H1 (cell line): ENCODE measurements at regions not wholly inside any gene's neighbourhood (a gene's known extent, or its start where the extent isn't known, plus 50 kb on each side); places are given as distances from the start of the nearest gene placed in this dataset.

Experiments
- CEBPB ChIP-seq: IDR thresholded peaks from 2 replicates; pipeline ENCODE4 v1.6.1; 2012; ENCODE audit warnings: low read depth, low read length
- EP300 ChIP-seq, 2 experiments: IDR thresholded peaks; 1 replicate in 1 of 2; 2 replicates in 1 of 2; pipeline ENCODE4 v1.6.1; 2011 to 2012; ENCODE audit warnings: low read depth in 2 of 2, low read length in 2 of 2, mild to moderate bottlenecking in 2 of 2, borderline replicate concordance in 1 of 2, inconsistent platforms in 1 of 2, moderate library complexity in 1 of 2
- FOSL1 ChIP-seq: IDR thresholded peaks from 2 replicates; pipeline ENCODE4 v1.6.1; 2011; ENCODE audit warnings: mild to moderate bottlenecking, low read depth, low read length, moderate library complexity; ENCODE audit not compliant: insufficient read depth
- MAFK ChIP-seq: IDR thresholded peaks from 2 replicates; pipeline ENCODE4 v1.6.1; 2012; ENCODE audit warnings: low read depth, mild to moderate bottlenecking, improper control_type of control experiment, low read length
- POLR2A ChIP-seq, 2 experiments: IDR thresholded peaks; 1 replicate in 1 of 2; 2 replicates in 1 of 2; pipeline ENCODE4 v1.6.1; 2011; ENCODE audit warnings: low read depth in 2 of 2, low read length in 2 of 2, mild to moderate bottlenecking in 2 of 2; ENCODE audit errors: control extremely low read depth in 1 of 2
- POLR2AphosphoS5 ChIP-seq: IDR thresholded peaks from 2 replicates; pipeline ENCODE4 v1.6.1; 2011; ENCODE audit warnings: low read depth, low read length
- SAP30 ChIP-seq: fragments of 300-600 bp; sonication (generic); IDR thresholded peaks from 2 replicates; pipeline ENCODE4 v1.7.1; 2012; ENCODE audit warnings: low read length, moderate library complexity, mild to moderate bottlenecking, inconsistent platforms; ENCODE audit not compliant: insufficient read depth, insufficient replicate concordance
- SIN3A ChIP-seq, 2 experiments: IDR thresholded peaks in 1 of 2; conservative IDR thresholded peaks in 1 of 2; 2 replicates each; pipeline ENCODE4 v1.6.1; 2011 to 2012; ENCODE audit warnings: low read length in 2 of 2, improper control_type of control experiment in 1 of 2, low read depth in 1 of 2, mild to moderate bottlenecking in 1 of 2
- TEAD4 ChIP-seq: IDR thresholded peaks from 2 replicates; pipeline ENCODE4 v1.6.1; 2012; ENCODE audit warnings: low read depth, low read length, inconsistent platforms, mixed read lengths
- TF ChIP-seq, protein P1 (sequence below), 3 experiments: IDR thresholded peaks; 1 replicate in 2 of 3; 2 replicates in 1 of 3; pipeline versions ENCODE4 v1.5.1 to v1.6.1; 2011; ENCODE audit warnings: low read length in 3 of 3, mild to moderate bottlenecking in 3 of 3, inconsistent platforms in 2 of 3, low read depth in 1 of 3, moderate library complexity in 1 of 3; ENCODE audit not compliant: insufficient read depth in 1 of 3; ENCODE audit errors: control extremely low read depth in 1 of 3
- TF ChIP-seq, protein P2 (sequence below): IDR thresholded peaks from 2 replicates; pipeline ENCODE4 v1.6.1; 2011; ENCODE audit warnings: low read length, improper control_type of control experiment

DNA sequence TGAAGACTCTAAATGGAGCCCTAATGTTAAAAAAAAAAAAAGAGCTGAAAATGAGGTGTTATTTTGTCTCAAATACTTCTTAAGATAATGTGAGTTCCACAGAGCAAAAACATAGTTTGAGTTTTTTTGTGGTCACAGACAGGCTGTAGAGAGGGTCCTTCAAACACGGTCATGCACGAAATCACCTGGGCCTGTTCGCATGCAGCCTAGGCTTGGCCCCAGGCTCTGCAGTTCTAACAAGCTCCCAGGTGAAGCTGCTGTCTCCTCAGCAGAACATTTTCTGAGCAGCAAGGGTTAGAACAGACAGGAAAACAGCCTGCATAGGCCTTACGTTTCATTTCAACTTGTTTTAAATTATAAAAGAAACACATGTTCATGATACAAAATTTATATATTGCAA is 65.4 kb upstream of the TBPL2 start:
- TF ChIP-seq POLR2A (IDR thresholded peaks at IDR 0.05; ENCODE audit: control extremely low read depth in 1 of 2, low read depth in 2 of 2, low read length in 2 of 2), result no peak
- TF ChIP-seq, protein P1, sequence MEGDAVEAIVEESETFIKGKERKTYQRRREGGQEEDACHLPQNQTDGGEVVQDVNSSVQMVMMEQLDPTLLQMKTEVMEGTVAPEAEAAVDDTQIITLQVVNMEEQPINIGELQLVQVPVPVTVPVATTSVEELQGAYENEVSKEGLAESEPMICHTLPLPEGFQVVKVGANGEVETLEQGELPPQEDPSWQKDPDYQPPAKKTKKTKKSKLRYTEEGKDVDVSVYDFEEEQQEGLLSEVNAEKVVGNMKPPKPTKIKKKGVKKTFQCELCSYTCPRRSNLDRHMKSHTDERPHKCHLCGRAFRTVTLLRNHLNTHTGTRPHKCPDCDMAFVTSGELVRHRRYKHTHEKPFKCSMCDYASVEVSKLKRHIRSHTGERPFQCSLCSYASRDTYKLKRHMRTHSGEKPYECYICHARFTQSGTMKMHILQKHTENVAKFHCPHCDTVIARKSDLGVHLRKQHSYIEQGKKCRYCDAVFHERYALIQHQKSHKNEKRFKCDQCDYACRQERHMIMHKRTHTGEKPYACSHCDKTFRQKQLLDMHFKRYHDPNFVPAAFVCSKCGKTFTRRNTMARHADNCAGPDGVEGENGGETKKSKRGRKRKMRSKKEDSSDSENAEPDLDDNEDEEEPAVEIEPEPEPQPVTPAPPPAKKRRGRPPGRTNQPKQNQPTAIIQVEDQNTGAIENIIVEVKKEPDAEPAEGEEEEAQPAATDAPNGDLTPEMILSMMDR (IDR thresholded peaks at IDR 0.05; ENCODE audit: control extremely low read depth in 1 of 3, insufficient read depth in 1 of 3, low read depth in 1 of 3, low read length in 3 of 3), result no peak
- no peak for TF ChIP-seq MAFK
- TF ChIP-seq CEBPB, result no peak
- no peak for TF ChIP-seq EP300 (IDR thresholded peaks at IDR 0.05; ENCODE audit: borderline replicate concordance in 1 of 2, low read depth in 2 of 2, low read length in 2 of 2)
- TF ChIP-seq SIN3A (conservative IDR thresholded peaks at IDR 0.05 in 1 of 2, IDR thresholded peaks at IDR 0.05 in 1 of 2; ENCODE audit: low read depth in 1 of 2, low read length in 2 of 2), result no peak
- TF ChIP-seq FOSL1, result no peak
- TF ChIP-seq POLR2AphosphoS5, result no peak
- no peak for TF ChIP-seq SAP30
- no peak for TF ChIP-seq TEAD4
- TF ChIP-seq, protein P2, sequence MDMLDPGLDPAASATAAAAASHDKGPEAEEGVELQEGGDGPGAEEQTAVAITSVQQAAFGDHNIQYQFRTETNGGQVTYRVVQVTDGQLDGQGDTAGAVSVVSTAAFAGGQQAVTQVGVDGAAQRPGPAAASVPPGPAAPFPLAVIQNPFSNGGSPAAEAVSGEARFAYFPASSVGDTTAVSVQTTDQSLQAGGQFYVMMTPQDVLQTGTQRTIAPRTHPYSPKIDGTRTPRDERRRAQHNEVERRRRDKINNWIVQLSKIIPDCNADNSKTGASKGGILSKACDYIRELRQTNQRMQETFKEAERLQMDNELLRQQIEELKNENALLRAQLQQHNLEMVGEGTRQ, result no peak
